HepG2 (cell line): ENCODE measurements at regions not wholly inside any gene's neighbourhood (a gene's known extent, or its start where the extent isn't known, plus 50 kb on each side); places are given as distances from the start of the nearest gene placed in this dataset.

Source experiments
- ATF1 ChIP-seq: IDR thresholded peaks from 2 replicates; pipeline ENCODE4 v1.6.1; 2016; ENCODE audit warnings: mild to moderate bottlenecking, control low read depth
- FOXK2 ChIP-seq: fragments of 450-650 bp; IDR thresholded peaks from 2 replicates; pipeline ENCODE4 v1.6.1; 2016
- KDM1A ChIP-seq: IDR thresholded peaks from 2 replicates; pipeline ENCODE4 v1.6.1; 2016; ENCODE audit warnings: missing compliant biosample characterization
- POLR2G ChIP-seq: fragments of 200-400 bp; formaldehyde crosslinking; IDR thresholded peaks from 2 replicates; pipeline ENCODE4 v1.6.1; 2018; ENCODE audit warnings: mild to moderate bottlenecking, low read depth, low read length, moderate library complexity
- SKI ChIP-seq: fragments of 450-650 bp; IDR thresholded peaks from one replicate; pipeline ENCODE4 v1.6.1; 2018; ENCODE audit warnings: mild to moderate bottlenecking; ENCODE audit not compliant: partially characterized antibody
- TF ChIP-seq, protein P1 (sequence below): sonication (generic); formaldehyde crosslinking; IDR thresholded peaks from 2 replicates; pipeline ENCODE4 v1.4.0; 2020; ENCODE audit warnings: mild to moderate bottlenecking, missing genetic modification reagents
- TF ChIP-seq, protein P2 (sequence below), 2 experiments: IDR thresholded peaks; 2 replicates each; pipeline ENCODE4 v1.6.1; 2011 to 2012; ENCODE audit warnings: low read length in 2 of 2, borderline replicate concordance in 1 of 2, low read depth in 1 of 2, mild to moderate bottlenecking in 1 of 2, moderate library complexity in 1 of 2
- TF ChIP-seq, protein P3 (sequence below): sonication (generic); formaldehyde crosslinking; IDR thresholded peaks from 2 replicates; pipeline ENCODE4 v1.5.0; 2020; ENCODE audit warnings: missing genetic modification reagents
- TF ChIP-seq, protein P4 (sequence below): sonication (generic); formaldehyde crosslinking; IDR thresholded peaks from 2 replicates; pipeline ENCODE4 v1.4.0; 2020; ENCODE audit warnings: missing genetic modification reagents
- TF ChIP-seq, protein P5 (sequence below): sonication (generic); formaldehyde crosslinking; IDR thresholded peaks from 2 replicates; pipeline ENCODE4 v1.5.0; 2020; ENCODE audit warnings: mild to moderate bottlenecking, missing genetic modification reagents, moderate library complexity

DNA sequence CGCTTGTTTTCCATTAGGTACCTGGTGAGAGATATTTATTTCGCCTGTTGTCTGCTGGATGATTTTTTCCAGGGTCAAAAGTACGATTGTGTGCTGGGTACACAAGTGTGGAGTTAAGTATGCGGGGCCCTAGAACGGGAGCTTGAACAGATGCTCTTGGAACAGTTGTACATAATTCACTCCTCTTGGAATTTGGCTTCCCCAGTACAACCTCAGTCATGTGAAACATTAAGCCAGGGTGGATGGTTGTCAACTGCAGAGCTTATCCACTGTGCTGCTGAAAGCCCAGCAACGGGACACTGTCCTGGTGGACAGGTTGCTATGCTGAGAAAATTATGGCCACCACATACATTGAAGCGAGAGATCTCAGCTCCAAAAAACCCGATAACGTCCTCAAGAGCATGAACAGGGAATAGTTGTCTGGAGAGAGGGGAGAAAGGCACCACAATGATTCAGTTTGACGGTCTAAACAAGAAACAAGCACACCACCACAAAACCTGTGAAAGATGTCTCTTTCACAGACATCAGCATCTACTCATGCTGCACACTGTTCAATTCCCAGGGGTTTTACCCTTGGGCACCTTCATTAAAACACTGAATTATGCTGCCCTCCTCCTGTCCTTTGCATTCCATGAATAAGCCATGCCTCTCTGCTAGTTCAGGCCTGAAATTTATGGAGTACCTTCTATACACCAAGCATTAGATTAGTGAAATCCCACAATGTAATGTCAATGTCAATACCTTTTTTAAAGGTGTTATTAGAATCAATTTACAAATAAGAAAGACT is 176.8 kb upstream of the TRIB2 start (continued):
- TF ChIP-seq, protein P1, sequence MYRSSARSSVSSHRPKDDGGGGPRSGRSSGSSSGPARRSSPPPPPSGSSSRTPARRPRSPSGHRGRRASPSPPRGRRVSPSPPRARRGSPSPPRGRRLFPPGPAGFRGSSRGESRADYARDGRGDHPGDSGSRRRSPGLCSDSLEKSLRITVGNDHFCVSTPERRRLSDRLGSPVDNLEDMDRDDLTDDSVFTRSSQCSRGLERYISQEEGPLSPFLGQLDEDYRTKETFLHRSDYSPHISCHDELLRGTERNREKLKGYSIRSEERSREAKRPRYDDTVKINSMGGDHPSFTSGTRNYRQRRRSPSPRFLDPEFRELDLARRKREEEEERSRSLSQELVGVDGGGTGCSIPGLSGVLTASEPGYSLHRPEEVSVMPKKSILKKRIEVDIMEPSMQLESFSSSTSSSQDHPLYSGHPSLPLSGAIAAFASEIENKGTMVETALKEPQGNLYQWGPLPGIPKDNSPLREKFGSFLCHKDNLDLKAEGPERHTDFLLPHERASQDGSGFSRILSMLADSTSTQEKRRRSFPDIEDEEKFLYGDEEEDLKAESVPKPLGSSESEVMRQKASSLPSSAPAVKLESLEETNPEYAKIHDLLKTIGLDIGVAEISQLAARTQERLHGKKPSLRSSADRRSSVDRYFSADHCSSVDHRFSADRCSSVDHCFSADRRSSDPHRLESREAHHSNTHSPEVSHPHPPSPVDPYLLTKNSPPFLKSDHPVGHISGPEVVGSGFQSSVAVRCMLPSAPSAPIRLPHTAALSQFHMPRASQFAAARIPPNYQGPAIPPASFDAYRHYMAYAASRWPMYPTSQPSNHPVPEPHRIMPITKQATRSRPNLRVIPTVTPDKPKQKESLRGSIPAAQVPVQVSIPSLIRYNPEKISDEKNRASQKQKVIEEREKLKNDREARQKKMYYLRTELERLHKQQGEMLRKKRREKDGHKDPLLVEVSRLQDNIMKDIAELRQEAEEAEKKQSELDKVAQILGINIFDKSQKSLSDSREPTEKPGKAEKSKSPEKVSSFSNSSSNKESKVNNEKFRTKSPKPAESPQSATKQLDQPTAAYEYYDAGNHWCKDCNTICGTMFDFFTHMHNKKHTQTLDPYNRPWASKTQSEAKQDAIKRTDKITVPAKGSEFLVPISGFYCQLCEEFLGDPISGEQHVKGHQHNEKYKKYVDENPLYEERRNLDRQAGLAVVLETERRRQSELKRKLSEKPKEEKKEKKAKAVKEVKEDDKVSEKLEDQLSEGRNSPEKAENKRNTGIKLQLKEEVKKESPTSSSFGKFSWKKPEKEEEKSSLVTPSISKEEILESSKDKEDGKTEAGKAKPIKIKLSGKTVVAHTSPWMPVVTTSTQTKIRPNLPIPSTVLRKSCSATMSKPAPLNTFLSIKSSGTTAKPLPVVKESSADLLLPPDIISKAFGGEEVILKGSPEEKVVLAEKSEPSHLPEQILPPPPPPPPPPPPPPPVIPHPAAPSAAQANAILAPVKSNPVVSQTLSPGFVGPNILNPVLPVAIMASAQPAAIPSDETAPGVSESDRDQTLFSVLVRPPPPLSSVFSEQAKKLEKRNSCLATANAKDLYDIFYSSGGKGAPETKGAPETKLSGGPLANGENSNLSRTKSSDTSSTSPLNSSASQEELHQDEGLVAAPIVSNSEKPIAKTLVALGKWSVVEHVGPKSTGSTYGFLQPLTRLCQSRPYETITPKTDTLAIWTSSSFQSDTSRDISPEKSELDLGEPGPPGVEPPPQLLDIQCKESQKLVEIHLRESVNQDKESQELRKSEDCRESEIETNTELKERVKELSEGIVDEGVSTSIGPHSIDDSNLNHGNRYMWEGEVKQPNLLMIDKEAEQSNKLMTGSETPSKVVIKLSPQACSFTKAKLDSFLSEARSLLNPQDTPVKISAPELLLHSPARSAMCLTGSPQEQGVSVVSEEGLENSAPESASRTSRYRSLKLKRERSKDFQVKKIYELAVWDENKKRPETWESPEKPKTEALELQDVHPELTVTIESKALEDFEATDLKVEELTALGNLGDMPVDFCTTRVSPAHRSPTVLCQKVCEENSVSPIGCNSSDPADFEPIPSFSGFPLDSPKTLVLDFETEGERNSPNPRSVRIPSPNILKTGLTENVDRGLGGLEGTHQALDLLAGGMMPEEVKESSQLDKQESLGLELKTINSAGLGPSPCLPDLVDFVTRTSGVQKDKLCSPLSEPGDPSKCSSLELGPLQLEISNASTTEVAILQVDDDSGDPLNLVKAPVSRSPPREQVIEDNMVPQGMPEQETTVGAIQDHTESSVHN (CRISPR knock-in tag): no peak
- TF ChIP-seq POLR2G (no peak), SKI (no peak), ATF1 (CRISPR knock-in tag) (no peak), FOXK2 (no peak), KDM1A (CRISPR knock-in tag) (no peak)
- TF ChIP-seq, protein P2, sequence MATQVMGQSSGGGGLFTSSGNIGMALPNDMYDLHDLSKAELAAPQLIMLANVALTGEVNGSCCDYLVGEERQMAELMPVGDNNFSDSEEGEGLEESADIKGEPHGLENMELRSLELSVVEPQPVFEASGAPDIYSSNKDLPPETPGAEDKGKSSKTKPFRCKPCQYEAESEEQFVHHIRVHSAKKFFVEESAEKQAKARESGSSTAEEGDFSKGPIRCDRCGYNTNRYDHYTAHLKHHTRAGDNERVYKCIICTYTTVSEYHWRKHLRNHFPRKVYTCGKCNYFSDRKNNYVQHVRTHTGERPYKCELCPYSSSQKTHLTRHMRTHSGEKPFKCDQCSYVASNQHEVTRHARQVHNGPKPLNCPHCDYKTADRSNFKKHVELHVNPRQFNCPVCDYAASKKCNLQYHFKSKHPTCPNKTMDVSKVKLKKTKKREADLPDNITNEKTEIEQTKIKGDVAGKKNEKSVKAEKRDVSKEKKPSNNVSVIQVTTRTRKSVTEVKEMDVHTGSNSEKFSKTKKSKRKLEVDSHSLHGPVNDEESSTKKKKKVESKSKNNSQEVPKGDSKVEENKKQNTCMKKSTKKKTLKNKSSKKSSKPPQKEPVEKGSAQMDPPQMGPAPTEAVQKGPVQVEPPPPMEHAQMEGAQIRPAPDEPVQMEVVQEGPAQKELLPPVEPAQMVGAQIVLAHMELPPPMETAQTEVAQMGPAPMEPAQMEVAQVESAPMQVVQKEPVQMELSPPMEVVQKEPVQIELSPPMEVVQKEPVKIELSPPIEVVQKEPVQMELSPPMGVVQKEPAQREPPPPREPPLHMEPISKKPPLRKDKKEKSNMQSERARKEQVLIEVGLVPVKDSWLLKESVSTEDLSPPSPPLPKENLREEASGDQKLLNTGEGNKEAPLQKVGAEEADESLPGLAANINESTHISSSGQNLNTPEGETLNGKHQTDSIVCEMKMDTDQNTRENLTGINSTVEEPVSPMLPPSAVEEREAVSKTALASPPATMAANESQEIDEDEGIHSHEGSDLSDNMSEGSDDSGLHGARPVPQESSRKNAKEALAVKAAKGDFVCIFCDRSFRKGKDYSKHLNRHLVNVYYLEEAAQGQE (IDR thresholded peaks at IDR 0.05; ENCODE audit: borderline replicate concordance in 1 of 2, low read depth in 1 of 2, low read length in 2 of 2): no peak
- TF ChIP-seq, protein P3, sequence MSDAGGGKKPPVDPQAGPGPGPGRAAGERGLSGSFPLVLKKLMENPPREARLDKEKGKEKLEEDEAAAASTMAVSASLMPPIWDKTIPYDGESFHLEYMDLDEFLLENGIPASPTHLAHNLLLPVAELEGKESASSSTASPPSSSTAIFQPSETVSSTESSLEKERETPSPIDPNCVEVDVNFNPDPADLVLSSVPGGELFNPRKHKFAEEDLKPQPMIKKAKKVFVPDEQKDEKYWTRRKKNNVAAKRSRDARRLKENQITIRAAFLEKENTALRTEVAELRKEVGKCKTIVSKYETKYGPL: no peak
- TF ChIP-seq, protein P4, sequence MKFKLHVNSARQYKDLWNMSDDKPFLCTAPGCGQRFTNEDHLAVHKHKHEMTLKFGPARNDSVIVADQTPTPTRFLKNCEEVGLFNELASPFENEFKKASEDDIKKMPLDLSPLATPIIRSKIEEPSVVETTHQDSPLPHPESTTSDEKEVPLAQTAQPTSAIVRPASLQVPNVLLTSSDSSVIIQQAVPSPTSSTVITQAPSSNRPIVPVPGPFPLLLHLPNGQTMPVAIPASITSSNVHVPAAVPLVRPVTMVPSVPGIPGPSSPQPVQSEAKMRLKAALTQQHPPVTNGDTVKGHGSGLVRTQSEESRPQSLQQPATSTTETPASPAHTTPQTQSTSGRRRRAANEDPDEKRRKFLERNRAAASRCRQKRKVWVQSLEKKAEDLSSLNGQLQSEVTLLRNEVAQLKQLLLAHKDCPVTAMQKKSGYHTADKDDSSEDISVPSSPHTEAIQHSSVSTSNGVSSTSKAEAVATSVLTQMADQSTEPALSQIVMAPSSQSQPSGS (CRISPR knock-in tag): no peak
- TF ChIP-seq, protein P5, sequence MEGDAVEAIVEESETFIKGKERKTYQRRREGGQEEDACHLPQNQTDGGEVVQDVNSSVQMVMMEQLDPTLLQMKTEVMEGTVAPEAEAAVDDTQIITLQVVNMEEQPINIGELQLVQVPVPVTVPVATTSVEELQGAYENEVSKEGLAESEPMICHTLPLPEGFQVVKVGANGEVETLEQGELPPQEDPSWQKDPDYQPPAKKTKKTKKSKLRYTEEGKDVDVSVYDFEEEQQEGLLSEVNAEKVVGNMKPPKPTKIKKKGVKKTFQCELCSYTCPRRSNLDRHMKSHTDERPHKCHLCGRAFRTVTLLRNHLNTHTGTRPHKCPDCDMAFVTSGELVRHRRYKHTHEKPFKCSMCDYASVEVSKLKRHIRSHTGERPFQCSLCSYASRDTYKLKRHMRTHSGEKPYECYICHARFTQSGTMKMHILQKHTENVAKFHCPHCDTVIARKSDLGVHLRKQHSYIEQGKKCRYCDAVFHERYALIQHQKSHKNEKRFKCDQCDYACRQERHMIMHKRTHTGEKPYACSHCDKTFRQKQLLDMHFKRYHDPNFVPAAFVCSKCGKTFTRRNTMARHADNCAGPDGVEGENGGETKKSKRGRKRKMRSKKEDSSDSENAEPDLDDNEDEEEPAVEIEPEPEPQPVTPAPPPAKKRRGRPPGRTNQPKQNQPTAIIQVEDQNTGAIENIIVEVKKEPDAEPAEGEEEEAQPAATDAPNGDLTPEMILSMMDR: no peak
